ENCODE measurements at regions not wholly inside any gene's neighbourhood (a gene's known extent, or its start where the extent isn't known, plus 50 kb on each side); places are given as distances from the start of the nearest gene placed in this dataset.

GRCh38 chr12:111211910-111212757 is 156.8 kb downstream of the PHETA1 start:
- ATAC-seq (no peak), DNase-seq (ENCODE audit: missing footprints) (no peak)
- intact Hi-C loops (cut with DNase I) = no loop called here

GRCh38 chr12:111209811-111210210 is 159.1 kb downstream of the PHETA1 start:
- ATAC-seq = no peak
- no peak for DNase-seq (ENCODE audit: missing footprints)
- intact Hi-C loops (cut with DNase I) = no loop called here

- DNase-seq (ENCODE audit: missing footprints) = no peak
- intact Hi-C loops (cut with DNase I) = no loop called here
These were observed 161.1 kb downstream of the PHETA1 start for GRCh38 chr12:111207761-111208160.

GRCh38 chr12:111204788-111205241 is 164.1 kb downstream of the PHETA1 start:
- ATAC-seq (peak; percentile 74), DNase-seq (ENCODE audit: missing footprints) (no peak)
- intact Hi-C loops (cut with DNase I) = no loop called here

More at GRCh38 chr12:111207761-111208160, 161.1 kb downstream of the PHETA1 start:
- no peak for ATAC-seq

GRCh38 chr12:111203969-111204368 is 164.9 kb downstream of the PHETA1 start:
- DNase-seq (ENCODE audit: missing footprints) = no peak
- intact Hi-C loops (cut with DNase I) = no loop called here
- ATAC-seq = peak; percentile 72

- DNase-seq (ENCODE audit: missing footprints) (no peak), ATAC-seq (no peak)
- intact Hi-C loops (cut with DNase I) = no loop called here
These were observed 165.4 kb downstream of the PHETA1 start for GRCh38 chr12:111203446-111203845.

- intact Hi-C loops (cut with DNase I) = no loop called here
- DNase-seq (ENCODE audit: missing footprints) (no peak), ATAC-seq (no peak)
These were observed 166.5 kb downstream of the PHETA1 start for GRCh38 chr12:111202237-111202915.

GRCh38 chr12:111201495-111202236 is 167.2 kb downstream of the PHETA1 start:
- DNase-seq (ENCODE audit: missing footprints) (no peak), ATAC-seq (no peak)
- intact Hi-C loops (cut with DNase I) = no loop called here

GRCh38 chr12:111201036-111201435 is 167.9 kb downstream of the PHETA1 start:
- DNase-seq (ENCODE audit: missing footprints) (no peak), ATAC-seq (no peak)
- intact Hi-C loops (cut with DNase I) = no loop called here

- no peak for ATAC-seq
- intact Hi-C loops (cut with DNase I) = no loop called here
These were observed 171.4 kb downstream of the PHETA1 start for GRCh38 chr12:111197376-111197944.

GRCh38 chr12:111196532-111196931 is 172.4 kb downstream of the PHETA1 start:
- DNase-seq (ENCODE audit: missing footprints) (no peak), ATAC-seq (no peak)
- intact Hi-C loops (cut with DNase I) = no loop called here

More at GRCh38 chr12:111197376-111197944, 171.4 kb downstream of the PHETA1 start:
- DNase-seq (ENCODE audit: missing footprints) = no peak

GRCh38 chr12:111195316-111195715 is 173.6 kb downstream of the PHETA1 start:
- ATAC-seq = no peak
- intact Hi-C loops (cut with DNase I) = no loop called here
- no peak for DNase-seq (ENCODE audit: missing footprints)

GRCh38 chr12:111194703-111195051 is 174.2 kb downstream of the PHETA1 start:
- no peak for DNase-seq (ENCODE audit: missing footprints)
- intact Hi-C loops (cut with DNase I) = no loop called here
- no peak for ATAC-seq

GRCh38 chr12:111193977-111194702 is 174.8 kb downstream of the PHETA1 start:
- DNase-seq (ENCODE audit: missing footprints) (no peak), ATAC-seq (no peak)
- intact Hi-C loops (cut with DNase I) = no loop called here

- intact Hi-C loops (cut with DNase I) = no loop called here
- DNase-seq (ENCODE audit: missing footprints) = no peak
These were observed 175.4 kb downstream of the PHETA1 start for GRCh38 chr12:111193496-111193895.

GRCh38 chr12:111193067-111193466 is 175.8 kb downstream of the PHETA1 start:
- DNase-seq (ENCODE audit: missing footprints) (no peak), ATAC-seq (no peak)
- intact Hi-C loops (cut with DNase I) = no loop called here

More at GRCh38 chr12:111193496-111193895, 175.4 kb downstream of the PHETA1 start:
- ATAC-seq = no peak

GRCh38 chr12:111192647-111193046 is 176.2 kb downstream of the PHETA1 start:
- intact Hi-C loops (cut with DNase I) = no loop called here
- no peak for ATAC-seq

GRCh38 chr12:111190741-111191526 is 178.0 kb downstream of the PHETA1 start:
- intact Hi-C loops (cut with DNase I) = no loop called here
- ATAC-seq = no peak
- no peak for DNase-seq (ENCODE audit: missing footprints)

More at GRCh38 chr12:111192647-111193046, 176.2 kb downstream of the PHETA1 start:
- no peak for DNase-seq (ENCODE audit: missing footprints)
